ENCODE measurements at regions not wholly inside any gene's neighbourhood (a gene's known extent, or its start where the extent isn't known, plus 50 kb on each side); places are given as distances from the start of the nearest gene placed in this dataset.

DNA sequence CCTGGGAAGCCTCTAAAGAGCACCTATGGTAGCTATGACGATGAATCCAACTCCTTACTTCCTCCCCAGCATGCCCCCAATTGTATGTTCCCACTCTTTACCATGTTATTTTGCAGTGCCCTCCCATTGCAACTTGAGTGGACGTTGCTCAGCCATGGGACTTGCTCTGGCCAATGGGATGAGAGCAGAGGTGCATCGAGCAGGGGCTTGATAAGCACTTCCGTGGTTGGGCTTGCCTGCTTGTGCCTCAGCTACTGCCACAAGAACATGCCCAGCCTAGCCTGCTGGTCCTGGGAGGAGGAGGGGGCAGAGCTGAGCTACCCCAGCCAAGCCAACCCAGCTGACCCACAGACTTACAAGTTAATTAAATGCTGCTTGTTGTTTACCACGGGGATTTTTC lies 71.1 kb upstream of the CTNNBL1 start (continued):
- no peak for TF ChIP-seq SP1 (IDR thresholded peaks at IDR 0.05; ENCODE audit: low read depth)

DNA sequence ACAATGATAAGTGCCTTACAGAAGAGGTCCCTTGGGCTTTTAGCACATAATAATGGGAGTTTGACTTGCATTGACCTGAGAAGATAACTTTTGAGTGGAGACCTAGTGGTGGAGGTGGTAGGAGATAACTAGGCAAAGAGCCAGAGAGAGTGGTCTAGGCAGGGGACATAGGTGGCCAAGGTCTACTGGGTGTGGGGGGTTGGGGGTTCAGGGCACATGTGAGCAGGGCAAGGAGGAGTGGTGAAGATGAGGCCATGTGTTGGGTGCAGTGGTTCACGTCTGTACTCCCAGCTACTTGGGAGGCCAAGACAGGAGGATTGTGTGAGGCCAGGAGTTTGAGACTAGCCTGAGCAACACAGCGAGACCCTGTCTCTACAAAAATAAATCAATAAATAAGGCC lies 74.3 kb upstream of the CTNNBL1 start:
- Histone ChIP-seq H3K27me3 (ENCODE audit: insufficient read depth, low read length) (peaks cover 58% of the 10 kb centered on the region), H3K9me3 (ENCODE audit: control insufficient read depth in 1 of 2, insufficient read depth in 1 of 2, low read depth in 1 of 2, low read length in 2 of 2) (no peaks in the 10 kb centered on the region), H3K4me2 (ENCODE audit: low read length) (no peak overlapping the region), H3K4me3 (replicated peaks in 1 of 2; ENCODE audit: low read depth in 1 of 2, low read length in 2 of 2) (no peak overlapping the region), H3K79me2 (ENCODE audit: insufficient read depth, low read length) (no peaks in the 10 kb centered on the region), H3K9ac (ENCODE audit: low read length) (no peak overlapping the region), H3K4me1 (ENCODE audit: control insufficient read depth in 1 of 2, insufficient read depth in 2 of 2, low read length in 2 of 2) (no peaks in the 10 kb centered on the region), H3K27ac (ENCODE audit: low read depth, low read length) (no peak overlapping the region), H2AFZ (ENCODE audit: low read depth, low read length, poor library complexity, severe bottlenecking) (no peak overlapping the region), H4K20me1 (ENCODE audit: insufficient read depth) (no peaks in the 10 kb centered on the region), H3K9me2 (ENCODE audit: insufficient read depth) (no peaks in the 10 kb centered on the region), H3K36me3 (ENCODE audit: control insufficient read depth in 1 of 2, insufficient read depth in 2 of 2, low read length in 2 of 2) (no peaks in the 10 kb centered on the region)
- ChIA-PET POLR2A (no interaction called here), CTCF (no interaction called here), RAD21 (ENCODE audit: low non-redundant PET in 1 of 2, low total read pairs in 2 of 2, uncharacterized antibody in 2 of 2, unreplicated experiment in 2 of 2) (no interaction called here)
- intact Hi-C loops (cut with micrococcal nuclease) = no loop called here
- DNase-seq (ENCODE audit: low read depth, low spot score) = no peak
- TF ChIP-seq JUND (IDR thresholded peaks at IDR 0.05) (no peak), RAD21 (IDR thresholded peaks at IDR 0.05; ENCODE audit: low read depth) (no peak), EGR1 (IDR thresholded peaks at IDR 0.05; ENCODE audit: low read depth) (no peak), TCF7L2 (IDR thresholded peaks at IDR 0.05; ENCODE audit: borderline replicate concordance, extremely low read depth, insufficient read depth, insufficient read length) (no peak), ELF1 (IDR thresholded peaks at IDR 0.05; ENCODE audit: borderline replicate concordance, low read depth) (no peak), MAX (IDR thresholded peaks at IDR 0.05) (no peak), SP1 (IDR thresholded peaks at IDR 0.05; ENCODE audit: low read depth) (no peak), POLR2A (IDR thresholded peaks at IDR 0.05; ENCODE audit: borderline replicate concordance, extremely low read depth, insufficient read depth, insufficient read length) (no peak), ZBTB33 (IDR thresholded peaks at IDR 0.05; ENCODE audit: extremely low read depth, insufficient replicate concordance, low read length) (no peak), CBX3 (IDR thresholded peaks at IDR 0.05; ENCODE audit: low read depth) (no peak)
- TF ChIP-seq, protein P1, sequence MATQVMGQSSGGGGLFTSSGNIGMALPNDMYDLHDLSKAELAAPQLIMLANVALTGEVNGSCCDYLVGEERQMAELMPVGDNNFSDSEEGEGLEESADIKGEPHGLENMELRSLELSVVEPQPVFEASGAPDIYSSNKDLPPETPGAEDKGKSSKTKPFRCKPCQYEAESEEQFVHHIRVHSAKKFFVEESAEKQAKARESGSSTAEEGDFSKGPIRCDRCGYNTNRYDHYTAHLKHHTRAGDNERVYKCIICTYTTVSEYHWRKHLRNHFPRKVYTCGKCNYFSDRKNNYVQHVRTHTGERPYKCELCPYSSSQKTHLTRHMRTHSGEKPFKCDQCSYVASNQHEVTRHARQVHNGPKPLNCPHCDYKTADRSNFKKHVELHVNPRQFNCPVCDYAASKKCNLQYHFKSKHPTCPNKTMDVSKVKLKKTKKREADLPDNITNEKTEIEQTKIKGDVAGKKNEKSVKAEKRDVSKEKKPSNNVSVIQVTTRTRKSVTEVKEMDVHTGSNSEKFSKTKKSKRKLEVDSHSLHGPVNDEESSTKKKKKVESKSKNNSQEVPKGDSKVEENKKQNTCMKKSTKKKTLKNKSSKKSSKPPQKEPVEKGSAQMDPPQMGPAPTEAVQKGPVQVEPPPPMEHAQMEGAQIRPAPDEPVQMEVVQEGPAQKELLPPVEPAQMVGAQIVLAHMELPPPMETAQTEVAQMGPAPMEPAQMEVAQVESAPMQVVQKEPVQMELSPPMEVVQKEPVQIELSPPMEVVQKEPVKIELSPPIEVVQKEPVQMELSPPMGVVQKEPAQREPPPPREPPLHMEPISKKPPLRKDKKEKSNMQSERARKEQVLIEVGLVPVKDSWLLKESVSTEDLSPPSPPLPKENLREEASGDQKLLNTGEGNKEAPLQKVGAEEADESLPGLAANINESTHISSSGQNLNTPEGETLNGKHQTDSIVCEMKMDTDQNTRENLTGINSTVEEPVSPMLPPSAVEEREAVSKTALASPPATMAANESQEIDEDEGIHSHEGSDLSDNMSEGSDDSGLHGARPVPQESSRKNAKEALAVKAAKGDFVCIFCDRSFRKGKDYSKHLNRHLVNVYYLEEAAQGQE (IDR thresholded peaks at IDR 0.05; ENCODE audit: low read depth) = no peak
- no TSS peak for BruUV-seq (replicated peaks)
- no peak for ATAC-seq

Measured in HCT116 (cell line).